IgD-negative memory B cell (primary cell): ENCODE measurements at regions not wholly inside any gene's neighbourhood (a gene's known extent, or its start where the extent isn't known, plus 50 kb on each side); places are given as distances from the start of the nearest gene placed in this dataset.
"Not testable (repeated sequence)": the region's sequence is repeated elsewhere in the genome, so short reads cannot be mapped to it uniquely, and the experiment has no call there.

Experiments
- H3K27ac Mint-ChIP-seq, 3 donors: one replicate each; pipeline ENCODE4 v1.8.0; 2020 to 2022; ENCODE audit warnings: mild to moderate bottlenecking in 3 of 3, mixed read lengths in 3 of 3, moderate library complexity in 1 of 3
- H3K27me3 Mint-ChIP-seq: one replicate; pipeline ENCODE4 v1.8.0; 2021; ENCODE audit warnings: mixed read lengths
- H3K36me3 Mint-ChIP-seq: one replicate; pipeline ENCODE4 v1.8.0; 2020; ENCODE audit warnings: mild to moderate bottlenecking, mixed read lengths
- H3K4me1 Mint-ChIP-seq, 3 donors: one replicate each; pipeline ENCODE4 v1.8.0; 2020 to 2022; ENCODE audit warnings: mixed read lengths in 3 of 3, mild to moderate bottlenecking in 1 of 3
- H3K4me3 Mint-ChIP-seq, 4 donors: one replicate each; pipeline ENCODE4 v1.8.0; 2020 to 2022; ENCODE audit warnings: mild to moderate bottlenecking in 4 of 4, mixed read lengths in 4 of 4, moderate library complexity in 3 of 4
- H3K9me3 Mint-ChIP-seq, 3 donors: one replicate each; pipeline ENCODE4 v1.8.0; 2020 to 2021; ENCODE audit warnings: mixed read lengths in 3 of 3, mild to moderate bottlenecking in 1 of 3

- H3K4me1 Mint-ChIP-seq, result no peaks in the 10 kb centered on the region
- H3K36me3 Mint-ChIP-seq, result no peaks in the 10 kb centered on the region
- peaks cover 0 to 3% (median 0%) of the 10 kb centered on the region in 3 donors for H3K9me3 Mint-ChIP-seq
- H3K27ac Mint-ChIP-seq, result no peak overlapping the region
- no peaks in the 10 kb centered on the region for H3K27me3 Mint-ChIP-seq
- no peak overlapping the region for H3K4me3 Mint-ChIP-seq
Measured at GRCh38 chr7:124655990-124656389, 109.6 kb downstream of the GPR37 start.

- Mint-ChIP-seq H3K27me3 (no peaks in the 10 kb centered on the region), H3K27ac (no peak overlapping the region), H3K9me3 (peaks cover 0 to 3% (median 0%) of the 10 kb centered on the region in 3 donors), H3K36me3 (no peaks in the 10 kb centered on the region), H3K4me1 (peaks cover 0 to 8% (median 5%) of the 10 kb centered on the region in 3 donors), H3K4me3 (no peak overlapping the region)
Measured at GRCh38 chr7:124652237-124652636, 113.4 kb downstream of the GPR37 start.

- Mint-ChIP-seq H3K36me3 (no peaks in the 10 kb centered on the region), H3K27me3 (no peaks in the 10 kb centered on the region), H3K4me1 (peaks cover 0 to 8% (median 5%) of the 10 kb centered on the region in 3 donors), H3K9me3 (peaks cover 0 to 3% (median 0%) of the 10 kb centered on the region in 3 donors), H3K27ac (no peak overlapping the region), H3K4me3 (no peak overlapping the region)
Measured at GRCh38 chr7:124651136-124651535, 114.5 kb downstream of the GPR37 start.

- Mint-ChIP-seq H3K4me3 (peak overlapping the region in 1 of 4 donors; percentile 9), H3K4me1 (peaks cover 0 to 8% (median 5%) of the 10 kb centered on the region in 3 donors), H3K27me3 (no peaks in the 10 kb centered on the region), H3K36me3 (no peaks in the 10 kb centered on the region), H3K27ac (no peak overlapping the region), H3K9me3 (peaks cover 0 to 3% (median 0%) of the 10 kb centered on the region in 3 donors)
Measured at GRCh38 chr7:124649397-124650014, 116.1 kb downstream of the GPR37 start.

GRCh38 chr7:124647630-124648306 is 117.8 kb downstream of the GPR37 start:
- H3K4me3 Mint-ChIP-seq, result no peak overlapping the region
- no peaks in the 10 kb centered on the region for H3K36me3 Mint-ChIP-seq
- H3K27me3 Mint-ChIP-seq, result no peaks in the 10 kb centered on the region
- H3K9me3 Mint-ChIP-seq, result peaks cover 0 to 3% (median 2%) of the 10 kb centered on the region in 3 donors
- H3K27ac Mint-ChIP-seq, result no peak overlapping the region
- peaks cover 0 to 8% (median 5%) of the 10 kb centered on the region in 3 donors for H3K4me1 Mint-ChIP-seq

- Mint-ChIP-seq H3K4me3 (no peak overlapping the region), H3K4me1 (peaks cover 0 to 8% (median 5%) of the 10 kb centered on the region in 3 donors), H3K9me3 (peaks cover 0 to 2% (median 0%) of the 10 kb centered on the region in 3 donors), H3K27me3 (no peaks in the 10 kb centered on the region), H3K36me3 (no peaks in the 10 kb centered on the region), H3K27ac (no peak overlapping the region)
Measured at GRCh38 chr7:124645704-124646103, 119.9 kb downstream of the GPR37 start.

- Mint-ChIP-seq H3K4me3 (no peak overlapping the region), H3K36me3 (no peaks in the 10 kb centered on the region), H3K9me3 (peaks cover 0 to 2% (median 0%) of the 10 kb centered on the region in 3 donors), H3K27me3 (no peaks in the 10 kb centered on the region), H3K27ac (no peak overlapping the region), H3K4me1 (no peaks in the 10 kb centered on the region)
Measured at GRCh38 chr7:124643311-124643811, 122.2 kb downstream of the GPR37 start.

- H3K36me3 Mint-ChIP-seq, result no peaks in the 10 kb centered on the region
- no peaks in the 10 kb centered on the region for H3K4me1 Mint-ChIP-seq
- no peak overlapping the region for H3K27ac Mint-ChIP-seq
- no peaks in the 10 kb centered on the region for H3K27me3 Mint-ChIP-seq
- no peak overlapping the region for H3K4me3 Mint-ChIP-seq
- H3K9me3 Mint-ChIP-seq, result peaks cover 2 to 12% (median 4%) of the 10 kb centered on the region in 3 donors
Measured at GRCh38 chr7:124635416-124635815, 130.2 kb downstream of the GPR37 start.

GRCh38 chr7:124633740-124634139 is 131.9 kb downstream of the GPR37 start:
- no peaks in the 10 kb centered on the region for H3K27me3 Mint-ChIP-seq
- no peaks in the 10 kb centered on the region for H3K4me1 Mint-ChIP-seq
- no peak overlapping the region for H3K4me3 Mint-ChIP-seq
- H3K27ac Mint-ChIP-seq, result no peak overlapping the region
- no peaks in the 10 kb centered on the region for H3K36me3 Mint-ChIP-seq
- H3K9me3 Mint-ChIP-seq, result peaks cover 2 to 12% (median 4%) of the 10 kb centered on the region in 3 donors

GRCh38 chr7:124630395-124630794 is 135.2 kb downstream of the GPR37 start:
- H3K27ac Mint-ChIP-seq, result no peak overlapping the region
- H3K27me3 Mint-ChIP-seq, result no peaks in the 10 kb centered on the region
- H3K4me1 Mint-ChIP-seq, result no peaks in the 10 kb centered on the region
- no peak overlapping the region for H3K4me3 Mint-ChIP-seq
- H3K9me3 Mint-ChIP-seq, result peaks cover 0 to 12% (median 4%) of the 10 kb centered on the region in 3 donors
- no peaks in the 10 kb centered on the region for H3K36me3 Mint-ChIP-seq

- no peak overlapping the region for H3K4me3 Mint-ChIP-seq
- H3K4me1 Mint-ChIP-seq, result no peaks in the 10 kb centered on the region
- H3K27ac Mint-ChIP-seq, result no peak overlapping the region
- no peaks in the 10 kb centered on the region for H3K36me3 Mint-ChIP-seq
- H3K27me3 Mint-ChIP-seq, result no peaks in the 10 kb centered on the region
- H3K9me3 Mint-ChIP-seq, result peaks cover 3 to 10% (median 4%) of the 10 kb centered on the region in 3 donors
Measured at GRCh38 chr7:124618871-124619270, 146.7 kb downstream of the GPR37 start.

- H3K4me3 Mint-ChIP-seq, H3K4me1 Mint-ChIP-seq, H3K27ac Mint-ChIP-seq, H3K36me3 Mint-ChIP-seq, H3K27me3 Mint-ChIP-seq: not testable (repeated sequence)
- H3K9me3 Mint-ChIP-seq, result peaks cover 3 to 10% (median 7%) of the 10 kb centered on the region in 3 donors
Measured at GRCh38 chr7:124618051-124618450, 147.5 kb downstream of the GPR37 start.

- H3K4me1 Mint-ChIP-seq, result no peaks in the 10 kb centered on the region
- no peaks in the 10 kb centered on the region for H3K36me3 Mint-ChIP-seq
- no peak overlapping the region for H3K4me3 Mint-ChIP-seq
- H3K27me3 Mint-ChIP-seq, result no peaks in the 10 kb centered on the region
- H3K9me3 Mint-ChIP-seq, result no peaks in the 10 kb centered on the region
- H3K27ac Mint-ChIP-seq, result no peak overlapping the region
Measured at GRCh38 chr7:124603066-124603465, 162.5 kb downstream of the GPR37 start.

GRCh38 chr7:124597509-124597908 is 168.1 kb downstream of the GPR37 start:
- Mint-ChIP-seq H3K27ac (no peak overlapping the region), H3K36me3 (no peaks in the 10 kb centered on the region), H3K4me1 (no peaks in the 10 kb centered on the region), H3K4me3 (no peak overlapping the region), H3K9me3 (no peaks in the 10 kb centered on the region), H3K27me3 (no peaks in the 10 kb centered on the region)

- H3K4me1 Mint-ChIP-seq, result no peaks in the 10 kb centered on the region
- H3K36me3 Mint-ChIP-seq, result no peaks in the 10 kb centered on the region
- H3K27me3 Mint-ChIP-seq, result no peaks in the 10 kb centered on the region
- no peak overlapping the region for H3K4me3 Mint-ChIP-seq
- no peaks in the 10 kb centered on the region for H3K9me3 Mint-ChIP-seq
- H3K27ac Mint-ChIP-seq, result no peak overlapping the region
Measured at GRCh38 chr7:124596881-124597280, 168.7 kb downstream of the GPR37 start.

GRCh38 chr7:124590814-124591213 is 174.8 kb downstream of the GPR37 start:
- Mint-ChIP-seq H3K27me3 (no peaks in the 10 kb centered on the region), H3K4me3 (no peak overlapping the region), H3K9me3 (peaks cover 0 to 2% (median 0%) of the 10 kb centered on the region in 3 donors), H3K27ac (no peak overlapping the region), H3K36me3 (no peaks in the 10 kb centered on the region), H3K4me1 (no peaks in the 10 kb centered on the region)
